ENCODE measurements at regions not wholly inside any gene's neighbourhood (a gene's known extent, or its start where the extent isn't known, plus 50 kb on each side); places are given as distances from the start of the nearest gene placed in this dataset.

- no peak overlapping the region for H3K27ac ChIP-seq
- DNase-seq (ENCODE audit: low spot score), result no peak
- TF ChIP-seq CTCF (conservative IDR thresholded peaks at IDR 0.05; ENCODE audit: low read depth), result no peak
- POLR2A ChIA-PET (ENCODE audit: low non-redundant PET), result no interaction called here
- CTCF ChIA-PET, result no interaction called here
Observed at GRCh38 chr10:94220717-94221116, 142.0 kb downstream of the NOC3L start.

GRCh38 chr10:94223702-94224370 is 138.9 kb downstream of the NOC3L start:
- CTCF ChIA-PET, result no interaction called here
- POLR2A ChIA-PET (ENCODE audit: low non-redundant PET), result no interaction called here
- DNase-seq (ENCODE audit: low spot score), result no peak
- H3K27ac ChIP-seq, result no peak overlapping the region
- no peak for TF ChIP-seq CTCF (conservative IDR thresholded peaks at IDR 0.05; ENCODE audit: low read depth)

- CTCF ChIA-PET, result interaction anchor here (0.5 kb wide), 1 partner anchor 492 kb away, joined by 4 read pairs; no protein-coding TSS in a partner anchor
- no peak for TF ChIP-seq CTCF (conservative IDR thresholded peaks at IDR 0.05; ENCODE audit: low read depth)
- DNase-seq (ENCODE audit: low spot score), result peak; percentile 39
- POLR2A ChIA-PET (ENCODE audit: low non-redundant PET), result no interaction called here
- H3K27ac ChIP-seq, result no peak overlapping the region
Observed at GRCh38 chr10:94224656-94225055, 138.1 kb downstream of the NOC3L start.

GRCh38 chr10:94225589-94225988 is 137.2 kb downstream of the NOC3L start:
- no peak overlapping the region for H3K27ac ChIP-seq
- no peak for DNase-seq (ENCODE audit: low spot score)
- POLR2A ChIA-PET (ENCODE audit: low non-redundant PET), result no interaction called here
- no peak for TF ChIP-seq CTCF (conservative IDR thresholded peaks at IDR 0.05; ENCODE audit: low read depth)
- CTCF ChIA-PET, result interaction anchor here (0.6 kb wide), 1 partner anchor 17 kb away, joined by 3 read pairs; no protein-coding TSS in a partner anchor

GRCh38 chr10:94230134-94230785 is 132.5 kb downstream of the NOC3L start:
- TF ChIP-seq CTCF (conservative IDR thresholded peaks at IDR 0.05; ENCODE audit: low read depth), result no peak
- DNase-seq (ENCODE audit: low spot score), result no peak
- POLR2A ChIA-PET (ENCODE audit: low non-redundant PET), result no interaction called here
- H3K27ac ChIP-seq, result no peak overlapping the region
- CTCF ChIA-PET, result interaction anchor here (0.7 kb wide), 1 partner anchor 12 kb away, joined by 3 read pairs; no protein-coding TSS in a partner anchor

GRCh38 chr10:94232711-94233383 is 129.9 kb downstream of the NOC3L start:
- POLR2A ChIA-PET (ENCODE audit: low non-redundant PET), result no interaction called here
- DNase-seq (ENCODE audit: low spot score), result no peak
- no peak overlapping the region for H3K27ac ChIP-seq
- no peak for TF ChIP-seq CTCF (conservative IDR thresholded peaks at IDR 0.05; ENCODE audit: low read depth)
- CTCF ChIA-PET, result interaction anchor here (0.5 to 0.7 kb wide), 3 partner anchors 95 to 1131 kb away, joined by 3 to 4 read pairs (median 3); no protein-coding TSS in a partner anchor

Measured in RWPE1 (cell line).